ENCODE measurements at regions not wholly inside any gene's neighbourhood (a gene's known extent, or its start where the extent isn't known, plus 50 kb on each side); places are given as distances from the start of the nearest gene placed in this dataset.
A peak's percentile ranks its signal among the peaks of the same experiment; 100 is the strongest.

DNA sequence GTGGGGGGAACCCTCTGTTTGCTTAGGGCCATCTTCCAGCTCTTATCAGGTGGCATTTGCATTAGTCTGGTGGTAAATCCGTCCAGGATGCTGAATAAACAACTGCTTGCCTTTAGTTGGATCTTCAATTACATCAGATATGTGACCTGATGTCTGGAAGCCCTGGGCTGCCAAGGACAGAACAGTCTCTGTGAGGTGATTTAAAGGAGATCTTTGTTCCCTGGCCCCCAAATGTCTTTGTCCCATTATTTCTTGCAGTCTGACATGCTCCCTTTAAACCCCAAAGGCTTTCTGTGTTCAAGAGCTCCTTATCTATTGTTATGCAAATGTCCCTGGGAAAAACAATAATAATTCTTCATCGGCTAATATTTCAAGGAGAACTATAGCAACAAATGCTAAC, 84.6 kb upstream of the SPTLC3 start:
- peaks cover 3% of the 10 kb centered on the region for H3K9me3 Mint-ChIP-seq (ENCODE audit: unreplicated experiment)
- no peaks in the 10 kb centered on the region for H3K36me3 Mint-ChIP-seq (ENCODE audit: unreplicated experiment)
- TF ChIP-seq, protein P1, sequence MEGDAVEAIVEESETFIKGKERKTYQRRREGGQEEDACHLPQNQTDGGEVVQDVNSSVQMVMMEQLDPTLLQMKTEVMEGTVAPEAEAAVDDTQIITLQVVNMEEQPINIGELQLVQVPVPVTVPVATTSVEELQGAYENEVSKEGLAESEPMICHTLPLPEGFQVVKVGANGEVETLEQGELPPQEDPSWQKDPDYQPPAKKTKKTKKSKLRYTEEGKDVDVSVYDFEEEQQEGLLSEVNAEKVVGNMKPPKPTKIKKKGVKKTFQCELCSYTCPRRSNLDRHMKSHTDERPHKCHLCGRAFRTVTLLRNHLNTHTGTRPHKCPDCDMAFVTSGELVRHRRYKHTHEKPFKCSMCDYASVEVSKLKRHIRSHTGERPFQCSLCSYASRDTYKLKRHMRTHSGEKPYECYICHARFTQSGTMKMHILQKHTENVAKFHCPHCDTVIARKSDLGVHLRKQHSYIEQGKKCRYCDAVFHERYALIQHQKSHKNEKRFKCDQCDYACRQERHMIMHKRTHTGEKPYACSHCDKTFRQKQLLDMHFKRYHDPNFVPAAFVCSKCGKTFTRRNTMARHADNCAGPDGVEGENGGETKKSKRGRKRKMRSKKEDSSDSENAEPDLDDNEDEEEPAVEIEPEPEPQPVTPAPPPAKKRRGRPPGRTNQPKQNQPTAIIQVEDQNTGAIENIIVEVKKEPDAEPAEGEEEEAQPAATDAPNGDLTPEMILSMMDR (IDR thresholded peaks at IDR 0.05; ENCODE audit: partially characterized antibody, unreplicated experiment): no peak
- DNase-seq: no peak
- no peak overlapping the region for H3K4me3 Mint-ChIP-seq (ENCODE audit: unreplicated experiment)
- H3K4me1 Mint-ChIP-seq (ENCODE audit: low read depth, unreplicated experiment): peaks cover 18% of the 10 kb centered on the region
- H3K27ac Mint-ChIP-seq (ENCODE audit: unreplicated experiment): peak overlapping the region; percentile 67
- H3K27me3 Mint-ChIP-seq (ENCODE audit: unreplicated experiment): no peaks in the 10 kb centered on the region

DNA sequence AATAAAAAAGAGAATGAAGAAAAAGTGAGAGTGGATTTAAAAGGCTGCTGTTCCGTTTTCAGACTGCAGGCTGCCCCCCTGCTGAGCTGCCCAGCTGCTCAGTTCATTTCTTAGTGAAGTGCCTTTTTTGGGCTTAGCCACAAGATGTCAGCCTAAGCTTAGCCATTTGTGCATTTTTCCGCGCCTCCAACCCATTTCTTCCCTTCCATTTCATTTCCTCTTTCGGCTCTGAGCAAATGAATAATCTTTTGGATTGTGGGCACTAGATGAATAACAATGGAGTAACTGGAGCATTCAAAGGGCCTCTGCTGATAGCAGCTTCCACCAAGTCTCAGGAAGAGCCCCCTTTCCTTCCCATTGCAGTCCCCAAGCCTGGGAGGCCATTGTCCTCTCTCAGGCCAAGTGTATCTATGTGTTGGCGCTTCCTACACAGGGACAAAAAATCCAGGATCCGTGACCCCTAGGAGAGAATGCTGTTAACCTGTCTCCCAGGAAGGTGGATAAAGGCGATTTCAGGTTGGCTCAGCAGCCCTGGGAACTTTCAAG, 83.5 kb upstream of the SPTLC3 start:
- TF ChIP-seq, protein P1 (IDR thresholded peaks at IDR 0.05; ENCODE audit: partially characterized antibody, unreplicated experiment): peak; percentile 84
- H3K27ac Mint-ChIP-seq (ENCODE audit: unreplicated experiment): no peak overlapping the region
- no peak overlapping the region for H3K4me3 Mint-ChIP-seq (ENCODE audit: unreplicated experiment)
- no peaks in the 10 kb centered on the region for H3K36me3 Mint-ChIP-seq (ENCODE audit: unreplicated experiment)
- no peaks in the 10 kb centered on the region for H3K27me3 Mint-ChIP-seq (ENCODE audit: unreplicated experiment)
- H3K9me3 Mint-ChIP-seq (ENCODE audit: unreplicated experiment): peaks cover 3% of the 10 kb centered on the region
- DNase-seq: peak; percentile 72
- H3K4me1 Mint-ChIP-seq (ENCODE audit: low read depth, unreplicated experiment): peaks cover 18% of the 10 kb centered on the region

DNA sequence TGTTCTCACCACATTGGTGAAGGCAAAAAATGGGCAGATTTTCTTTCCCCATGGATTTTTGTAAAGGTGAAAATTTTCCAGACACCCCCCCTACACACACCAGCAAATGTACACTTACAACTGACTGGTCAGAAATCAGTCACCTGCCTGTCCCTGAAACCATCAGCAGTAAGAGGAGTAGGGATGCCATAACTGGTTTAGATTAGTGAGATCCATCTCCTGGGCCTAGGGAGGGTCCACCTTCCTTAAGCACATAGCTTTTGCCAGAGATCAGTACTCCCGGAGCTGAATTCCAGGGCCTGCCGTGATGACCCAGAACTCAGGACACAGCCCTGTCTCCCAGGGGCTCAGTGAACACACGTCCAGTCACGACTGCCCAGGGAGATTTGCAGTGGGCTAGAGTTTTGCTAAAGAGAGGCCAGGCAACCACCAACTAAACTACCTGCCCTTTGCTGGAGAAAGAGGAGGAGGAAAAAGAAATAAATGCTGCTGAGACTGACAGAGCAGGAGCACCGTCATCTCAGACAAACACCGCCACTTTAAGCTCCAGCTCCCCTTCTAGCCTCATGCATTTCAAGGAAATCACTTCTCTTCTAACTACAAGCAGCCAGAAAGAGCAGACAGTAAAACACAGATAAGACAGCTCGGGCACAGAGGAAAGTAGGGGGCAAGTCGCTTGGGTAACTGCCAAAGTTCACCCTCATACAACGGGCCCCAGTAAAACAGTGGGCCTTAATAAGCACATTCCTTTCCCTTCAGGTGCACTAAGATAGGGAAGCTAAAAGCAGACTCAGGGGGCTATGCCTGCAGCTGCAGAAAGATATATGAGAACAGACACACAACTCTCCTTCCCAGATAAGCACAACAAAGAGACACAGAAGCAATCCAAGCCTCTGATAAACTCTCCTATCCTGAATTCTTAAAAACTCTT, 82.6 kb upstream of the SPTLC3 start:
- TF ChIP-seq, protein P1 (IDR thresholded peaks at IDR 0.05; ENCODE audit: partially characterized antibody, unreplicated experiment): no peak
- Mint-ChIP-seq H3K27ac (ENCODE audit: unreplicated experiment) (no peak overlapping the region), H3K36me3 (ENCODE audit: unreplicated experiment) (no peaks in the 10 kb centered on the region), H3K27me3 (ENCODE audit: unreplicated experiment) (no peaks in the 10 kb centered on the region), H3K4me1 (ENCODE audit: low read depth, unreplicated experiment) (peaks cover 18% of the 10 kb centered on the region), H3K9me3 (ENCODE audit: unreplicated experiment) (peaks cover 3% of the 10 kb centered on the region), H3K4me3 (ENCODE audit: unreplicated experiment) (no peak overlapping the region)
- no peak for DNase-seq

DNA sequence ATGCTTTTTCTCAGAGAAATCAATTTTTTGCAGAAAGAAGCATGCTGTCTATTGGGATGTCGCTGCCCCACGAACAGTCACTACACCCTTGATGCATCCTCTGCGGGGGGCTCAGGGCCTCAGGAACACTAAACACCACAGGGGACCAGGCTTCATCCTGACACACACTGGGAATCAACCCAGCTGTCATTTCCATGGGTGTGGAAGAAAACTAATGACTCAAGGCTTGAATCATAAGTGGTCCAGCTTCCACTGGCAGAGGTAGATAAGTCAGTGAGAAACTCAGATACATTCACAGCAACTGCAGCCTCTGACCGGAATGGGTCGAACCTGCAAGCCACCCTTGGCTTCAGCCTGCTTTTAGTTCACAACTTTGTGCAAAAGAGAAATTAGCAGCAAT, 81.3 kb upstream of the SPTLC3 start:
- Mint-ChIP-seq H3K9me3 (ENCODE audit: unreplicated experiment) (peaks cover 3% of the 10 kb centered on the region), H3K4me3 (ENCODE audit: unreplicated experiment) (no peak overlapping the region), H3K27me3 (ENCODE audit: unreplicated experiment) (no peaks in the 10 kb centered on the region), H3K27ac (ENCODE audit: unreplicated experiment) (no peak overlapping the region), H3K36me3 (ENCODE audit: unreplicated experiment) (no peaks in the 10 kb centered on the region), H3K4me1 (ENCODE audit: low read depth, unreplicated experiment) (peaks cover 18% of the 10 kb centered on the region)
- no peak for DNase-seq
- TF ChIP-seq, protein P1 (IDR thresholded peaks at IDR 0.05; ENCODE audit: partially characterized antibody, unreplicated experiment): no peak

DNA sequence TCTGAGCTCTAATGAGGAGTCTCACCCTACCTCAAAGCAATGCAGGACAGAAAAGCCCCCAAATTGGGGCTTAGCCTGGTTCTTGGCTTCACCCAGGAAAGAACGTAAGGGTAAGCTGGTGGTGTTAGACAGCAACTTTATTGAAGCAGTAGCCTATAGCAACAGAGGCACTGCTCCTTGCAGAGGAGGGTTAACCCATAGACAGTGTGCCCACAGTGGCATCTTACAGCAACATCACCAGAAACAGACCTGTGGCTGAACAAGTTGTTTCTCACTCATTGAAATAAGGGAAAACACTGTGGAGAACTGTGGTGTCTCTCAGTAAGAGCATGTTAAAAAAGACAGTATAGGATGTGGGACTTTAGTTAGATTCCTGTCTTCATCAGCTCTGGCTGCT, 80.4 kb upstream of the SPTLC3 start:
- H3K27ac Mint-ChIP-seq (ENCODE audit: unreplicated experiment): no peak overlapping the region
- no peaks in the 10 kb centered on the region for H3K36me3 Mint-ChIP-seq (ENCODE audit: unreplicated experiment)
- no peak for DNase-seq
- H3K27me3 Mint-ChIP-seq (ENCODE audit: unreplicated experiment): no peaks in the 10 kb centered on the region
- TF ChIP-seq, protein P1 (IDR thresholded peaks at IDR 0.05; ENCODE audit: partially characterized antibody, unreplicated experiment): no peak
- H3K4me3 Mint-ChIP-seq (ENCODE audit: unreplicated experiment): no peak overlapping the region
- H3K9me3 Mint-ChIP-seq (ENCODE audit: unreplicated experiment): no peaks in the 10 kb centered on the region
- peaks cover 18% of the 10 kb centered on the region for H3K4me1 Mint-ChIP-seq (ENCODE audit: low read depth, unreplicated experiment)
